Stimulated activated naive CD8-positive, alpha-beta T cell treated with anti-CD3 and anti-CD28 coated beads, Interleukin-15, amount 100 ng/mL, for 72 hours (primary cell): ENCODE measurements at regions not wholly inside any gene's neighbourhood (a gene's known extent, or its start where the extent isn't known, plus 50 kb on each side); places are given as distances from the start of the nearest gene placed in this dataset.

Source experiments
- ATAC-seq: fragments of 150-1000 bp; cut with Tn5 transposase; 2 replicates; pipeline ENCODE4 v1.10.0; 2021; ENCODE audit warnings: mild to moderate bottlenecking, moderate library complexity
- DNase-seq, 2 donors: peaks; one replicate each; pipeline ENCODE4 v3.0.0; 2021 to 2022
- H3K27ac Mint-ChIP-seq, 2 donors: one replicate each; pipeline ENCODE4 v1.8.0; 2022; ENCODE audit warnings: mild to moderate bottlenecking in 2 of 2, mixed read lengths in 2 of 2, moderate library complexity in 2 of 2
- H3K27me3 Mint-ChIP-seq: one replicate; pipeline ENCODE4 v1.8.0; 2022; ENCODE audit warnings: mixed read lengths
- H3K4me1 Mint-ChIP-seq: one replicate; pipeline ENCODE4 v1.8.0; 2022; ENCODE audit warnings: mild to moderate bottlenecking, mixed read lengths
- H3K4me3 Mint-ChIP-seq, 2 donors: one replicate each; pipeline ENCODE4 v1.8.0; 2022; ENCODE audit warnings: mild to moderate bottlenecking in 2 of 2, mixed read lengths in 2 of 2, moderate library complexity in 1 of 2
- H3K9me3 Mint-ChIP-seq, 2 donors: one replicate each; pipeline ENCODE4 v1.8.0; 2022; ENCODE audit warnings: mixed read lengths in 2 of 2

GRCh38 chr4:128604840-128605239, 204.7 kb upstream of the JADE1 start:
- ATAC-seq: no peak
- no peak overlapping the region for H3K27ac Mint-ChIP-seq
- DNase-seq: no peak
- peaks cover 7% of the 10 kb centered on the region for H3K27me3 Mint-ChIP-seq
- H3K9me3 Mint-ChIP-seq: no peaks in the 10 kb centered on the region
- H3K4me3 Mint-ChIP-seq: no peak overlapping the region
- no peaks in the 10 kb centered on the region for H3K4me1 Mint-ChIP-seq

DNA sequence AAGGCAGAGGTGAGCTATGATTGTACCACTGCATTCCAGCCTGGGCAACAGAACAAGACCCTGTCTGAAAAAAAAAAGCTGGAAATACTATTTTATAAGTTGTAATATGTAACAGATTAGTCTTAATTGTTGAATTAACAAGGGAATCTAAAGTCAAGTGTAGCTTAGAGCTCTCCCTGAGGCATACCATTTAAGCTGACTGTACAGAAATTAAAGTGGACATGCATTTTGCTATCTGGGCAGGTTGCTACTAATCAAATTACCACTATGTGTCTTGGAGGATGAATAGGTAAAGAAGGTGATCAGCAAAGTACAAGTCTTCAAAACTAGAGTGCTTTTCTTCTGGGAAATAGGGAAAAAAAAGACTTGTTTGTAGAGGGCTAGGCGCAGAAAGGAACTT, 205.3 kb upstream of the JADE1 start:
- no peaks in the 10 kb centered on the region for H3K4me1 Mint-ChIP-seq
- no peak for ATAC-seq

DNA sequence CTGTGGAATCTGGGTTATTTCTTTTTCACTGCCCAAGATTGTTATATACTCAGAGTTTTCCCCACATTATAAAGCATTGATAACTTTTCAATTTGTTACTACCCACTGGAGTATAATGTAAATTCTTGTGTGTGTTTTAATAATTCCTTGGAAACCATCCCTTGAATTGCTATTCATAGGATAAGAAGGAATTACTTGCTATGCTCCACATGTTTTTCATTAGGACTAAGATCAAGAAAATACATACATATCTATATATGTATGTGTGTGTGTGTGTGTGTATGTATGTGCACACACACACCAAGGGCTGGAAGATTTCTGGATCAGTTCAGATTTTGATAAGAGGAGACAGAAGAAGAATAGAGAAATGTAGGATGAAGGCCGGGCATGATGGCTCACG, 206.4 kb upstream of the JADE1 start:
- DNase-seq (no peak), ATAC-seq (no peak)
- no peaks in the 10 kb centered on the region for H3K9me3 Mint-ChIP-seq
- H3K27ac Mint-ChIP-seq: no peak overlapping the region
- H3K4me1 Mint-ChIP-seq: no peaks in the 10 kb centered on the region
- H3K4me3 Mint-ChIP-seq: no peak overlapping the region
- peaks cover 13% of the 10 kb centered on the region for H3K27me3 Mint-ChIP-seq

More for the DNA sequence above, 205.3 kb upstream of the JADE1 start:
- H3K4me3 Mint-ChIP-seq: no peak overlapping the region
- no peak for DNase-seq
- no peaks in the 10 kb centered on the region for H3K9me3 Mint-ChIP-seq
- H3K27ac Mint-ChIP-seq: no peak overlapping the region
- peaks cover 7% of the 10 kb centered on the region for H3K27me3 Mint-ChIP-seq

GRCh38 chr4:128601991-128602695, 207.4 kb upstream of the JADE1 start:
- no peaks in the 10 kb centered on the region for H3K4me1 Mint-ChIP-seq
- no peak overlapping the region for H3K4me3 Mint-ChIP-seq
- DNase-seq (no peak), ATAC-seq (no peak)
- no peaks in the 10 kb centered on the region for H3K9me3 Mint-ChIP-seq
- H3K27ac Mint-ChIP-seq: no peak overlapping the region
- H3K27me3 Mint-ChIP-seq: peaks cover 15% of the 10 kb centered on the region

DNA sequence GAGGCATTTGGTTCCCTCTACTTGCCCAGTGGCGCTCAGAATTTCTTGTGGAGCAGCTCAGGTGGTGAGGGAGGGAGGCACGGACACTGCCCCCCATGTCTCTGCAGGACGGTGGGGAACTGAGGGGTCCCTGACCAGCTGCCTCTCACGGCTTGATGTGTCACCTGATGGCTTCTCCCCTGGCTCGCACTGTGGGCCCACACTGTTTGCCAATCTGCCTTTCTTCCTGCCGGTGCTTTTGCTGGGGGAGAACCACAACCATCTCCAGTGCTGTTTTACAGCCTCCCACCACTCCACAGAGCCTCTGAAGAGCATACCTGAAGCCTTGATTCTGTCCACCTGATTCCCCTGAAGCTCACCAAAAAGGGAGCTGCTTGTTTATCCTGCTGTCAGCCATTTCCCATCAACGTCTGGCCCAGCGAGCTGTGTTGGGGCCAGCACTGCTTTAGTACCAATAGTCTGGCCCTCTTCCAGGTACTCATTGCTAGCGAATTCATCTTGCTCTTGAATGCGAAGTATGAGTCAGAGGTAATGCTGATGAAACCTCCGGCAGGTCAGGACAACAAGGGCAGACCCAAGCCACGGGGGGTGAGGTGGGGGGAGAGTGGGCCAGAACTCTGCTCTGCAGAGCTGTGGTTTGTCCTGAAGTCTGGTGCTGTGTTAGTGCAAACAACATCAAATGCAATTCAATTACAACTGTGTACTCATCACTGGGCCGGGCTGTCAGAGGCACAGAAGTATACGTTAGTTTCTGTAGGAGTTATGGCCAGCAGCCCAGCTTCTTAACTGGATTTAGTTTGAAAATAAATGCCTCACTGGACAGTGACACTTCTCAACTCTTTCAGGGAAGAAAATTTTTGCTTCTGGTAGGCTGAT, 208.3 kb upstream of the JADE1 start:
- no peak for DNase-seq

GRCh38 chr4:128600410-128600809, 209.1 kb upstream of the JADE1 start:
- Mint-ChIP-seq H3K27ac (no peak overlapping the region), H3K4me1 (no peaks in the 10 kb centered on the region), H3K27me3 (peaks cover 24% of the 10 kb centered on the region), H3K9me3 (peaks cover 8 to 9% of the 10 kb centered on the region in 2 donors), H3K4me3 (no peak overlapping the region)
- no peak for DNase-seq
- no peak for ATAC-seq

More for the DNA sequence above, 208.3 kb upstream of the JADE1 start:
- ATAC-seq: peak; percentile 23
- Mint-ChIP-seq H3K4me1 (no peaks in the 10 kb centered on the region), H3K27ac (peak overlapping the region in 1 of 2 donors; percentile 91), H3K4me3 (no peak overlapping the region), H3K9me3 (peaks cover 4 to 5% of the 10 kb centered on the region in 2 donors), H3K27me3 (peaks cover 21% of the 10 kb centered on the region)

GRCh38 chr4:128597500-128597899, 212.0 kb upstream of the JADE1 start:
- Mint-ChIP-seq H3K4me3 (no peak overlapping the region), H3K9me3 (peaks cover 20 to 21% of the 10 kb centered on the region in 2 donors), H3K27ac (no peak overlapping the region), H3K27me3 (peaks cover 24% of the 10 kb centered on the region), H3K4me1 (no peaks in the 10 kb centered on the region)
- no peak for DNase-seq
- no peak for ATAC-seq

GRCh38 chr4:128596853-128597252, 212.6 kb upstream of the JADE1 start:
- DNase-seq (no peak), ATAC-seq (no peak)
- H3K4me3 Mint-ChIP-seq: no peak overlapping the region
- no peaks in the 10 kb centered on the region for H3K4me1 Mint-ChIP-seq
- peaks cover 20 to 21% of the 10 kb centered on the region in 2 donors for H3K9me3 Mint-ChIP-seq
- H3K27ac Mint-ChIP-seq: no peak overlapping the region
- peaks cover 24% of the 10 kb centered on the region for H3K27me3 Mint-ChIP-seq

GRCh38 chr4:128596115-128596514, 213.4 kb upstream of the JADE1 start:
- H3K27ac Mint-ChIP-seq: no peak overlapping the region
- no peak for ATAC-seq
- no peak for DNase-seq
- no peaks in the 10 kb centered on the region for H3K4me1 Mint-ChIP-seq
- no peak overlapping the region for H3K4me3 Mint-ChIP-seq
- H3K9me3 Mint-ChIP-seq: peaks cover 20 to 21% of the 10 kb centered on the region in 2 donors
- peaks cover 20% of the 10 kb centered on the region for H3K27me3 Mint-ChIP-seq

- Mint-ChIP-seq H3K4me1 (no peaks in the 10 kb centered on the region), H3K4me3 (no peak overlapping the region), H3K27me3 (peaks cover 5% of the 10 kb centered on the region), H3K27ac (peak overlapping the region in 1 of 2 donors; percentile 8), H3K9me3 (peaks cover 17 to 20% of the 10 kb centered on the region in 2 donors)
- ATAC-seq (no peak), DNase-seq (no peak)
These were observed 218.0 kb upstream of the JADE1 start for GRCh38 chr4:128591482-128591881.

- no peak overlapping the region for H3K4me3 Mint-ChIP-seq
- ATAC-seq (no peak), DNase-seq (no peak)
- H3K27ac Mint-ChIP-seq: no peak overlapping the region
- no peaks in the 10 kb centered on the region for H3K4me1 Mint-ChIP-seq
- H3K27me3 Mint-ChIP-seq: no peaks in the 10 kb centered on the region
- peaks cover 12 to 14% of the 10 kb centered on the region in 2 donors for H3K9me3 Mint-ChIP-seq
These were observed 218.7 kb upstream of the JADE1 start for GRCh38 chr4:128590773-128591172.

DNA sequence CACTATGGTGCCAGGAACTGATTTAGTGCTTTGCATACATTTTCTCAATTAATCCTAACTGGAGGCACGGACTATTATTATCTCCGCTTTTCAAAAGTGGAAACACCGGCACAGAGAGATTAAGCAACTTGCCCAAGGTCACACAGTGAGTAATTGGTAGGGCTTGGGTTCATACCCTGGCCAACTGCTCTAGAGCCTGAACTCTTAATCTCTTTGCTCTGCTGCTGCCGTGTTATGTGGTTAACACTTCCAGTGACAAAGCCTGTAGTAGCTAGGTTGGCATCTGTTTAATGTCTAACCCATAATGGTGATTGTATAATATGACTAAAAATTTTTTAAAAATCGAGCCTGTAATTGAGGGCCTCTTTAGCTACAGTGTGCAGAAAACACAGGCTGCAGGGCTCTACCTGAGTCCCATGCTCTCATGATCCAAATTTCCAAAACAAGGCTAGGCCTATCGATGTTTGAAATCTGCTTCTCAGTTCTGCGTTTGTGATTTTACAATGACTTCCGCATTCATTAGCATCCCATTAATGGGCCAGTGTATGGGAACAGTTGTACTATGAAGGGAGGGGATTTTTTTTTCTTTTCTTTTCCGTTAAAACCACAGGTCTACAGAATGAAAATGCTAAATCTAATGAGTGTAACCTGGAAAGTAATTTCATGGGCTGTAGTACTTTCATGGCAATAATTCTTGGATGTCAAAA, 219.3 kb upstream of the JADE1 start:
- no peaks in the 10 kb centered on the region for H3K27me3 Mint-ChIP-seq
- no peak overlapping the region for H3K27ac Mint-ChIP-seq
- DNase-seq (no peak), ATAC-seq (no peak)
- no peak overlapping the region for H3K4me3 Mint-ChIP-seq
- peaks cover 12% of the 10 kb centered on the region in 2 donors for H3K9me3 Mint-ChIP-seq
- no peaks in the 10 kb centered on the region for H3K4me1 Mint-ChIP-seq

DNA sequence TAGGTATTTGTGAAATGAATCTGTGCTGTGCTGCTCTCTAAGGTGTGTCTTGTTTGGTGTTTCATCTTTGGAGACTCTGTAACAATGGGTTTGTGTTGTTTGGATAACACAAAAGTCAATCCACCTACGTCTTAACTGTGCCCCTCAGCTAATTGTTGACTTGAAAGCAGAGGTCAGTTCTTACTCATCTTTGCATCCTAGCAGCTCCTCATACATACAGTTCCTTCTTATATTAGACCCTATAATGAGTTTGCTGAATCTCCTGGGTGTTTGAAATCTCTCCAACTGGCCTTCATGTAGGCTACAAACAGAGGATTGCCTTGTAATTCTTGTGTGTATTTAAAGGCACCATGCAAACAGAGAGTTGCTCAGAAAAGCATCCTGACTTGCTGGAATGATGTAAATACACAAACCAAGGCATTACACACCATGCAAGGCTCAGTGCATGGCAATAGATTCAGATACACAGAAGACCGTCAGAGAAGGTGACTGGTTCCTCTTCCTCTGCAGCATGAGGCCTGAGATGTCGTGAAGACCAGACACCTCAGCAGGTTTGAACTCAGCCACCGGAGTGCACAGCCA, 220.0 kb upstream of the JADE1 start:
- no peaks in the 10 kb centered on the region for H3K27me3 Mint-ChIP-seq
- no peaks in the 10 kb centered on the region for H3K4me1 Mint-ChIP-seq
- H3K4me3 Mint-ChIP-seq: no peak overlapping the region
- no peak for ATAC-seq
- H3K27ac Mint-ChIP-seq: no peak overlapping the region
- no peak for DNase-seq
- peaks cover 7 to 8% of the 10 kb centered on the region in 2 donors for H3K9me3 Mint-ChIP-seq

GRCh38 chr4:128587382-128587781, 222.1 kb upstream of the JADE1 start:
- Mint-ChIP-seq H3K4me3 (no peak overlapping the region), H3K4me1 (no peaks in the 10 kb centered on the region), H3K27me3 (peaks cover 9% of the 10 kb centered on the region), H3K27ac (no peak overlapping the region), H3K9me3 (no peaks in the 10 kb centered on the region)
- DNase-seq: no peak
- ATAC-seq: no peak
